Right lobe of liver (tissue), 4 donors: ENCODE measurements at regions not wholly inside any gene's neighbourhood (a gene's known extent, or its start where the extent isn't known, plus 50 kb on each side); places are given as distances from the start of the nearest gene placed in this dataset.

Source experiments
- POLR2A ChIP-seq: fragments of 450-650 bp; IDR thresholded peaks from one replicate; pipeline ENCODE4 v1.6.1; 2017; ENCODE audit warnings: antibody characterized with exemption, mild to moderate bottlenecking
- TF ChIP-seq, protein P1 (sequence below), 4 donors: fragments of 200-600 bp in 3 of 4; fragments of 450-650 bp in 1 of 4; IDR thresholded peaks; one replicate each; pipeline versions ENCODE4 v1.5.1 to v1.8.0; 2016 to 2022; ENCODE audit warnings: antibody characterized with exemption in 4 of 4, mild to moderate bottlenecking in 2 of 4
- donor health status: DM: no; HTN: no; CAD: no.
- donor health status: DM: no; HTN: no; CAD: no.
- donor health status: DM: no; HTN: yes; CAD: no.

GRCh38 chr5:127227881-127228280 is 62.7 kb upstream of the MEGF10 start:
- TF ChIP-seq POLR2A = no peak
- TF ChIP-seq, protein P1, sequence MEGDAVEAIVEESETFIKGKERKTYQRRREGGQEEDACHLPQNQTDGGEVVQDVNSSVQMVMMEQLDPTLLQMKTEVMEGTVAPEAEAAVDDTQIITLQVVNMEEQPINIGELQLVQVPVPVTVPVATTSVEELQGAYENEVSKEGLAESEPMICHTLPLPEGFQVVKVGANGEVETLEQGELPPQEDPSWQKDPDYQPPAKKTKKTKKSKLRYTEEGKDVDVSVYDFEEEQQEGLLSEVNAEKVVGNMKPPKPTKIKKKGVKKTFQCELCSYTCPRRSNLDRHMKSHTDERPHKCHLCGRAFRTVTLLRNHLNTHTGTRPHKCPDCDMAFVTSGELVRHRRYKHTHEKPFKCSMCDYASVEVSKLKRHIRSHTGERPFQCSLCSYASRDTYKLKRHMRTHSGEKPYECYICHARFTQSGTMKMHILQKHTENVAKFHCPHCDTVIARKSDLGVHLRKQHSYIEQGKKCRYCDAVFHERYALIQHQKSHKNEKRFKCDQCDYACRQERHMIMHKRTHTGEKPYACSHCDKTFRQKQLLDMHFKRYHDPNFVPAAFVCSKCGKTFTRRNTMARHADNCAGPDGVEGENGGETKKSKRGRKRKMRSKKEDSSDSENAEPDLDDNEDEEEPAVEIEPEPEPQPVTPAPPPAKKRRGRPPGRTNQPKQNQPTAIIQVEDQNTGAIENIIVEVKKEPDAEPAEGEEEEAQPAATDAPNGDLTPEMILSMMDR (IDR thresholded peaks at IDR 0.05) = no peak
